Activated CD4-positive, alpha-beta T cell treated with anti-CD3 and anti-CD28 coated beads, Interleukin-2, amount 50 U/mL, for 16 hours (primary cell): ENCODE measurements at regions not wholly inside any gene's neighbourhood (a gene's known extent, or its start where the extent isn't known, plus 50 kb on each side); places are given as distances from the start of the nearest gene placed in this dataset.

Source experiments
- DNase-seq: peaks from one replicate; pipeline ENCODE4 v3.0.0-alpha.2; 2020

- no peak for DNase-seq
Measured at GRCh38 chr12:97989366-97989940, 525.9 kb upstream of the TMPO start.

- no peak for DNase-seq
Measured at GRCh38 chr12:97994746-97995484, 520.5 kb upstream of the TMPO start.

- no peak for DNase-seq
Measured at GRCh38 chr12:97995559-97995958, 519.8 kb upstream of the TMPO start.

GRCh38 chr12:98001430-98001829 lies 514.0 kb upstream of the TMPO start:
- DNase-seq: no peak

GRCh38 chr12:98002887-98003493 lies 512.4 kb upstream of the TMPO start:
- DNase-seq: peak; percentile 50

- no peak for DNase-seq
Measured at GRCh38 chr12:98007963-98008362, 507.4 kb upstream of the TMPO start.

GRCh38 chr12:98013560-98013959 lies 501.8 kb upstream of the TMPO start:
- no peak for DNase-seq

- DNase-seq: no peak
Measured at GRCh38 chr12:98018836-98019235, 496.6 kb upstream of the TMPO start.

GRCh38 chr12:98020376-98020775 lies 495.0 kb upstream of the TMPO start:
- no peak for DNase-seq

- DNase-seq: no peak
Measured at GRCh38 chr12:98022961-98023360, 492.4 kb upstream of the TMPO start.

- no peak for DNase-seq
Measured at GRCh38 chr12:98037401-98038140, 477.8 kb upstream of the TMPO start.

- DNase-seq: no peak
Measured at GRCh38 chr12:98042668-98043067, 472.7 kb upstream of the TMPO start.

GRCh38 chr12:98045395-98045794 lies 470.0 kb upstream of the TMPO start:
- DNase-seq: no peak

GRCh38 chr12:98048326-98048725 lies 467.1 kb upstream of the TMPO start:
- DNase-seq: no peak

- DNase-seq: no peak
Measured at GRCh38 chr12:98053202-98053601, 462.2 kb upstream of the TMPO start.

- DNase-seq: no peak
Measured at GRCh38 chr12:98057701-98058100, 457.7 kb upstream of the TMPO start.

GRCh38 chr12:98058213-98058612 lies 457.2 kb upstream of the TMPO start:
- no peak for DNase-seq

GRCh38 chr12:98058838-98059237 lies 456.6 kb upstream of the TMPO start:
- no peak for DNase-seq

- DNase-seq: no peak
Measured at GRCh38 chr12:98059659-98060343, 455.6 kb upstream of the TMPO start.

GRCh38 chr12:98060411-98060810 lies 455.0 kb upstream of the TMPO start:
- no peak for DNase-seq

GRCh38 chr12:98062464-98063245 lies 452.7 kb upstream of the TMPO start:
- DNase-seq: no peak

GRCh38 chr12:98064501-98064900 lies 450.9 kb upstream of the TMPO start:
- DNase-seq: no peak
